Kidney (tissue), 13 donors: ENCODE measurements at regions not wholly inside any gene's neighbourhood (a gene's known extent, or its start where the extent isn't known, plus 50 kb on each side); places are given as distances from the start of the nearest gene placed in this dataset.
A peak's percentile ranks its signal among the peaks of the same experiment; 100 is the strongest.

ENCODE experiments used
- DNase-seq, 5 donors: peaks; one replicate each; pipeline ENCODE4 v3.0.0-alpha.2; 2013 to 2020
- FAIRE-seq: peaks from 2 replicates; lab custom pipeline; 2012; peaks lifted over from hg19 to GRCh38; lab: Jason Lieb, UNC
- H3K27ac ChIP-seq, 2 donors: one replicate each; pipeline ENCODE4 v1.7.0; 2013; ENCODE audit warnings: low read depth in 2 of 2, low read length in 2 of 2, inconsistent platforms in 1 of 2
- H3K27me3 ChIP-seq: one replicate; pipeline ENCODE4 v1.7.1; 2013; ENCODE audit warnings: low read length, inconsistent platforms; ENCODE audit not compliant: control insufficient read depth, insufficient read depth
- H3K36me3 ChIP-seq, 3 donors: one replicate each; pipeline versions ENCODE4 v1.7.0 to v1.7.1; 2013; ENCODE audit warnings: low read length in 3 of 3, control low read depth in 1 of 3, inconsistent platforms in 1 of 3; ENCODE audit not compliant: insufficient read depth in 3 of 3, control insufficient read depth in 2 of 3
- H3K4me1 ChIP-seq, 3 donors: one replicate each; pipeline versions ENCODE4 v1.7.0 to v1.7.1; 2013; ENCODE audit warnings: low read length in 3 of 3, inconsistent platforms in 1 of 3, low read depth in 1 of 3; ENCODE audit not compliant: control insufficient read depth in 2 of 3, insufficient read depth in 2 of 3
- H3K4me3 ChIP-seq, 3 donors: one replicate each; pipeline versions ENCODE4 v1.7.0 to v1.8.1; 2013; ENCODE audit warnings: low read length in 3 of 3, control low read depth in 1 of 3, inconsistent platforms in 1 of 3
- H3K9ac ChIP-seq, 3 donors: one replicate each; pipeline versions ENCODE4 v1.7.0 to v1.7.1; 2013; ENCODE audit warnings: low read length in 3 of 3, control low read depth in 1 of 3, inconsistent platforms in 1 of 3
- H3K9me3 ChIP-seq, 3 donors: one replicate each; pipeline versions ENCODE4 v1.7.0 to v1.7.1; 2013; ENCODE audit warnings: low read length in 3 of 3, control low read depth in 1 of 3, inconsistent platforms in 1 of 3; ENCODE audit not compliant: control insufficient read depth in 2 of 3, insufficient read depth in 1 of 3
- CTCF ChIP-seq: IDR thresholded peaks from 3 replicates; pipeline ENCODE4 v1.5.1; 2012; ENCODE audit warnings: mild to moderate bottlenecking, moderate library complexity, borderline replicate concordance; ENCODE audit not compliant: insufficient read depth; ENCODE audit errors: extremely low read depth
- intact Hi-C: fragments of 100-400 bp; cut with DNase I; formaldehyde crosslinking; loops from one replicate; pipeline ENCODE4 v1.11.1; 2022
- donor health status: control.
- donor health status: control.
- donor health status: control.
- donor health status: control.
- donor health status: control.
- donor health status: DM: yes; HTN: yes; CAD: no.
- donor health status: Normal renal cell carcinoma (clear cell type).

GRCh38 chr1:234922987-234923386 lies 205.7 kb downstream of the TOMM20 start:
- DNase-seq (peak in 1 of 5 donors; percentile 15), FAIRE-seq (no peak)
- H3K9ac ChIP-seq: no peak overlapping the region
- H3K27ac ChIP-seq: no peak overlapping the region
- peaks cover 10 to 57% (median 43%) of the 10 kb centered on the region in 3 donors for H3K4me1 ChIP-seq
- TF ChIP-seq CTCF: no peak
- H3K4me3 ChIP-seq: no peak overlapping the region
- no peaks in the 10 kb centered on the region for H3K36me3 ChIP-seq
- H3K27me3 ChIP-seq: no peaks in the 10 kb centered on the region
- H3K9me3 ChIP-seq: no peaks in the 10 kb centered on the region
- intact Hi-C loops: no loop called here

- FAIRE-seq: no peak
- peak in 3 of 5 donors; percentile 24 to 89 (median 52) for DNase-seq
Measured at GRCh38 chr1:234921266-234922062, 207.2 kb downstream of the TOMM20 start.

GRCh38 chr1:234920843-234921140 lies 207.8 kb downstream of the TOMM20 start:
- no peak for TF ChIP-seq CTCF
- Histone ChIP-seq H3K27me3 (no peaks in the 10 kb centered on the region), H3K9ac (peak overlapping the region in 1 of 3 donors; percentile 36), H3K4me3 (no peak overlapping the region), H3K9me3 (no peaks in the 10 kb centered on the region), H3K36me3 (no peaks in the 10 kb centered on the region), H3K27ac (peak overlapping the region; percentile 10 to 69), H3K4me1 (peaks cover 5 to 40% (median 36%) of the 10 kb centered on the region in 3 donors)
- FAIRE-seq: no peak
- DNase-seq: peak in 1 of 5 donors; percentile 19
- intact Hi-C loops: no loop called here

More at GRCh38 chr1:234921266-234922062, 207.2 kb downstream of the TOMM20 start:
- peak overlapping the region in 1 of 3 donors; percentile 36 for H3K9ac ChIP-seq
- H3K27ac ChIP-seq: peak overlapping the region; percentile 29 to 69
- no peaks in the 10 kb centered on the region for H3K9me3 ChIP-seq
- H3K4me1 ChIP-seq: peaks cover 10 to 46% (median 42%) of the 10 kb centered on the region in 3 donors
- intact Hi-C loops: no loop called here
- no peak for TF ChIP-seq CTCF
- H3K27me3 ChIP-seq: no peaks in the 10 kb centered on the region
- H3K36me3 ChIP-seq: no peaks in the 10 kb centered on the region
- H3K4me3 ChIP-seq: no peak overlapping the region
